ENCODE measurements at regions not wholly inside any gene's neighbourhood (a gene's known extent, or its start where the extent isn't known, plus 50 kb on each side); places are given as distances from the start of the nearest gene placed in this dataset.

DNA sequence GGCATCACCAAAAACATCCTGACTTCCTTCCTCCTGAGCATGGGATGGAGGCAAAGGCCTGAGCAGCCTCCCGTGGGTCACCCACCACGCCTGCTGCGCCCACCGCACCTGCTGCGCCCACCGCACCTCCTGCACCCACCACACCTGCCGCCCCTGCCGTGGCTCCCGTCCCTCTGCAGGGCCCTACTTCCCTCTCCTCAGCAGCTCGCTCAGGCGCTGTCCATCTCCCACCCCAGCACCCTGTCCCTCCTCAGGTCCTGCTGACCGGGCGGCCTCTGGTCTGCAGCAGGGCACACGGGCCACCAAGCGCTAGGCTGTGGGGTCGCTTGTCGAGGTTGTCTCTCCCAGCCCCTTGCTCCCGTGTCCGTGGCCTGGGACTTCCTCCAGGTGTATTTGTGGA is 72.7 kb upstream of the SLCO4A1 start:
- no peaks in the 10 kb centered on the region for H3K4me1 ChIP-seq (ENCODE audit: insufficient read depth, low read length, severe bottlenecking)
- no peak overlapping the region for H3K4me3 ChIP-seq (ENCODE audit: low read depth, low read length, poor library complexity, severe bottlenecking)
- H3K9me3 ChIP-seq (ENCODE audit: low read length): no peaks in the 10 kb centered on the region
- H4K20me1 ChIP-seq (ENCODE audit: insufficient read depth, low read length): no peaks in the 10 kb centered on the region
- H3K27ac ChIP-seq (ENCODE audit: low read depth, low read length, poor library complexity, severe bottlenecking): no peak overlapping the region
- no peak overlapping the region for H3K9ac ChIP-seq (ENCODE audit: low read length)
- TF ChIP-seq, protein P1, sequence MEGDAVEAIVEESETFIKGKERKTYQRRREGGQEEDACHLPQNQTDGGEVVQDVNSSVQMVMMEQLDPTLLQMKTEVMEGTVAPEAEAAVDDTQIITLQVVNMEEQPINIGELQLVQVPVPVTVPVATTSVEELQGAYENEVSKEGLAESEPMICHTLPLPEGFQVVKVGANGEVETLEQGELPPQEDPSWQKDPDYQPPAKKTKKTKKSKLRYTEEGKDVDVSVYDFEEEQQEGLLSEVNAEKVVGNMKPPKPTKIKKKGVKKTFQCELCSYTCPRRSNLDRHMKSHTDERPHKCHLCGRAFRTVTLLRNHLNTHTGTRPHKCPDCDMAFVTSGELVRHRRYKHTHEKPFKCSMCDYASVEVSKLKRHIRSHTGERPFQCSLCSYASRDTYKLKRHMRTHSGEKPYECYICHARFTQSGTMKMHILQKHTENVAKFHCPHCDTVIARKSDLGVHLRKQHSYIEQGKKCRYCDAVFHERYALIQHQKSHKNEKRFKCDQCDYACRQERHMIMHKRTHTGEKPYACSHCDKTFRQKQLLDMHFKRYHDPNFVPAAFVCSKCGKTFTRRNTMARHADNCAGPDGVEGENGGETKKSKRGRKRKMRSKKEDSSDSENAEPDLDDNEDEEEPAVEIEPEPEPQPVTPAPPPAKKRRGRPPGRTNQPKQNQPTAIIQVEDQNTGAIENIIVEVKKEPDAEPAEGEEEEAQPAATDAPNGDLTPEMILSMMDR (IDR thresholded peaks at IDR 0.05; ENCODE audit: low read length): no peak
- no peak for TF ChIP-seq EZH2 (IDR thresholded peaks at IDR 0.05; ENCODE audit: borderline replicate concordance, low read length)
- no peaks in the 10 kb centered on the region for H3F3A ChIP-seq (ENCODE audit: insufficient read depth, low read length)
- no peaks in the 10 kb centered on the region for H3K36me3 ChIP-seq (ENCODE audit: insufficient read depth, low read length)
- H3K27me3 ChIP-seq (ENCODE audit: insufficient read depth, low read length): 0 out of 2 replicates have a peak, but pooled peaks cover 3% of the 10 kb centered on the region
- no peak overlapping the region for H3K4me2 ChIP-seq (ENCODE audit: low read length)
- H3K79me2 ChIP-seq (ENCODE audit: insufficient read depth, low read length): no peaks in the 10 kb centered on the region
- H2AFZ ChIP-seq (ENCODE audit: low read length): no peak overlapping the region
- H3K9me2 ChIP-seq (ENCODE audit: low read depth, low read length): no peaks in the 10 kb centered on the region

DNA sequence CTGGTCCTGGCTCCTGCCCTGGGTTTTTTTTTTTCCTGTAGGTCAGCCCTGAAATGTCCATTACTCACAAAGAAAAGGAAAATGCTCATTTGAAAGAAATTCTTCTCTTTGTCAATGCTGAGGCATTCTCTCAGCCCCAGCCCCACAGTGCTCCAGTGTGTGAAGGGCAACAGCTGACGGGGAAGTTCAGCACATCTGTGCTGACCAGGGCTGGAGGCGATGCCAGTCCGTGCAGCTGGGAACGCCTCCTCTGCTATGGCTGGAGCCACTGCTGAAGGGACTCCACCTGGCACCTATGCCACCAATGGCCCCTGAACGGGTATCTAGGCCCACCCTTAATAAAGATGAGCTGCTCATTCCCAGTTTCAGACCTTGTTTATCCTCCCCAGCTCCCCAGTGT is 71.9 kb upstream of the SLCO4A1 start:
- Histone ChIP-seq H3K27ac (ENCODE audit: low read depth, low read length, poor library complexity, severe bottlenecking) (no peak overlapping the region), H3K36me3 (ENCODE audit: insufficient read depth, low read length) (no peaks in the 10 kb centered on the region), H3K4me3 (ENCODE audit: low read depth, low read length, poor library complexity, severe bottlenecking) (no peak overlapping the region), H2AFZ (ENCODE audit: low read length) (no peak overlapping the region), H3K79me2 (ENCODE audit: insufficient read depth, low read length) (no peaks in the 10 kb centered on the region), H3K9ac (ENCODE audit: low read length) (no peak overlapping the region), H3K9me3 (ENCODE audit: low read length) (no peaks in the 10 kb centered on the region), H3K27me3 (ENCODE audit: insufficient read depth, low read length) (0 out of 2 replicates have a peak, but pooled peaks cover 3% of the 10 kb centered on the region), H3K4me1 (ENCODE audit: insufficient read depth, low read length, severe bottlenecking) (no peaks in the 10 kb centered on the region), H4K20me1 (ENCODE audit: insufficient read depth, low read length) (no peaks in the 10 kb centered on the region), H3F3A (ENCODE audit: insufficient read depth, low read length) (no peaks in the 10 kb centered on the region), H3K4me2 (ENCODE audit: low read length) (no peak overlapping the region), H3K9me2 (ENCODE audit: low read depth, low read length) (no peaks in the 10 kb centered on the region)
- TF ChIP-seq, protein P1 (IDR thresholded peaks at IDR 0.05; ENCODE audit: low read length): no peak
- no peak for TF ChIP-seq EZH2 (IDR thresholded peaks at IDR 0.05; ENCODE audit: borderline replicate concordance, low read length)

DNA sequence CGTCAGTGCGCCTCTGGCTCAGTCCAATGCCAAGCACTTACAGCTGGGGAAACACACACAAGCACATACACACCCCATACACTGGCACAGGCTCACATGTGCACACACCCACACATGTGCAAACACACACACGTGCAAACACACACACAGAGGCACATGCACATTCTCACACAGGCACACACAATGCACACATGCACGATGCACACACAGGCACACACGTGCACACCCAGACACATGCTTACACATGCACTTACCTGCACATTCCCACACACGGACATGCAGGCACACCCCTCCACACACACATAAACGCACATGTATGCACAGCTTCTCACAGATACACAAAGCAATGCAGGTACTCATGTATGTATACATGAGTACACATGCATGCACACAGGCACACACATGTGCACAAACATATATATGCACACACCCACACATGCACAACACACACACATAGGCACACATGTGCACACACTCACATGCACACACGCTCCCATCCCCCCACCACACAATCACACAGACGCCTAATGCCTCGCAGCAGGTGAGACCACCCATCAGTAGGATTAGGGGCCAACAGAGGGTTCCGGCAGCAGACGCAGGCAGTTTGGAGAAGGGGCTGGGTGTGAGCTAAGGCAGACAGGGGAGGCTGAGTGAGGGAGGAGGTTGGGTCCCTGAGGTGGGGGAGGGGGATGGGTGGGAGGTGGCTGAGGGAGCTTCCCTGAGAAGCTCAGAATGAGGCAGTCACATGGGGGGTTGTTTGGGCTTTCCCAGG is 71.2 kb upstream of the SLCO4A1 start:
- TF ChIP-seq EZH2 (IDR thresholded peaks at IDR 0.05; ENCODE audit: borderline replicate concordance, low read length): no peak
- TF ChIP-seq, protein P1 (IDR thresholded peaks at IDR 0.05; ENCODE audit: low read length): no peak
- Histone ChIP-seq H3K79me2 (ENCODE audit: insufficient read depth, low read length) (no peaks in the 10 kb centered on the region), H3F3A (ENCODE audit: insufficient read depth, low read length) (no peaks in the 10 kb centered on the region), H3K4me1 (ENCODE audit: insufficient read depth, low read length, severe bottlenecking) (no peaks in the 10 kb centered on the region), H3K9ac (ENCODE audit: low read length) (no peak overlapping the region), H3K9me2 (ENCODE audit: low read depth, low read length) (no peaks in the 10 kb centered on the region), H3K4me3 (ENCODE audit: low read depth, low read length, poor library complexity, severe bottlenecking) (no peak overlapping the region), H3K4me2 (ENCODE audit: low read length) (no peak overlapping the region), H4K20me1 (ENCODE audit: insufficient read depth, low read length) (no peaks in the 10 kb centered on the region), H3K27ac (ENCODE audit: low read depth, low read length, poor library complexity, severe bottlenecking) (no peak overlapping the region), H3K27me3 (ENCODE audit: insufficient read depth, low read length) (0 out of 2 replicates have a peak, but pooled peaks cover 3% of the 10 kb centered on the region), H3K9me3 (ENCODE audit: low read length) (no peaks in the 10 kb centered on the region), H3K36me3 (ENCODE audit: insufficient read depth, low read length) (no peaks in the 10 kb centered on the region), H2AFZ (ENCODE audit: low read length) (no peak overlapping the region)
